CD14-positive monocyte (primary cell): ENCODE measurements at regions not wholly inside any gene's neighbourhood (a gene's known extent, or its start where the extent isn't known, plus 50 kb on each side); places are given as distances from the start of the nearest gene placed in this dataset.

Experiments used
- DNase-seq, 3 donors: peaks; one replicate each; pipeline ENCODE4 v3.0.0-alpha.2; 2011 to 2022
- H2AFZ ChIP-seq: 2 replicates; pipeline ENCODE4 v1.6.0; 2012; ENCODE audit warnings: mild to moderate bottlenecking, low read depth, low read length, inconsistent platforms; ENCODE audit not compliant: insufficient read depth, poor library complexity, severe bottlenecking
- H3K27ac ChIP-seq, 2 donors: 1 replicate in 1 of 2; 2 replicates in 1 of 2; pipeline ENCODE4 v1.5.1; 2012 to 2013; ENCODE audit warnings: low read length in 2 of 2, control low read depth in 1 of 2, inconsistent platforms in 1 of 2, low read depth in 1 of 2, mild to moderate bottlenecking in 1 of 2
- H3K27me3 ChIP-seq, 2 donors: one replicate each; pipeline versions ENCODE4 v1.6.0 to v1.6.1; 2011 to 2013; ENCODE audit warnings: low read length in 2 of 2; ENCODE audit not compliant: control insufficient read depth in 2 of 2, insufficient read depth in 2 of 2
- H3K36me3 ChIP-seq, 2 donors: replicated peaks in 1 of 2; 1 replicate in 1 of 2; 2 replicates in 1 of 2; pipeline versions ENCODE4 v1.5.1 to v1.6.1; 2012 to 2013; ENCODE audit warnings: low read length in 2 of 2, control low read depth in 1 of 2, inconsistent platforms in 1 of 2, mild to moderate bottlenecking in 1 of 2; ENCODE audit not compliant: insufficient read depth in 2 of 2, control insufficient read depth in 1 of 2
- H3K4me1 ChIP-seq, 2 donors: 1 replicate in 1 of 2; 2 replicates in 1 of 2; pipeline versions ENCODE4 v1.5.1 to v1.6.1; 2012 to 2013; ENCODE audit warnings: low read length in 2 of 2, control low read depth in 1 of 2, inconsistent platforms in 1 of 2, mild to moderate bottlenecking in 1 of 2, moderate library complexity in 1 of 2; ENCODE audit not compliant: insufficient read depth in 2 of 2, control insufficient read depth in 1 of 2
- H3K4me2 ChIP-seq: replicated peaks from 2 replicates; pipeline ENCODE3; 2012; ENCODE audit warnings: low read length, moderate library complexity, mild to moderate bottlenecking; ENCODE audit not compliant: poor library complexity, severe bottlenecking; ENCODE audit errors: extremely low read depth
- H3K4me3 ChIP-seq, 3 experiments: fragments of 200-600 bp in 1 of 3; sonication (generic) in 1 of 3; replicated peaks in 1 of 3; 1 replicate in 2 of 3; 2 replicates in 1 of 3; pipeline ENCODE4 v1.5.1; 2011 to 2013; ENCODE audit warnings: low read length in 3 of 3, mild to moderate bottlenecking in 3 of 3, control low read depth in 2 of 3, low read depth in 2 of 3, inconsistent platforms in 1 of 3, moderate library complexity in 1 of 3
- H3K79me2 ChIP-seq: 2 replicates; pipeline ENCODE4 v1.6.0; 2012; ENCODE audit warnings: mild to moderate bottlenecking, control low read depth, inconsistent platforms, low read length, moderate library complexity; ENCODE audit not compliant: insufficient read depth
- H3K9ac ChIP-seq: 2 replicates; pipeline ENCODE4 v1.6.0; 2017; ENCODE audit warnings: low read length, mild to moderate bottlenecking; ENCODE audit not compliant: insufficient read depth, poor library complexity, severe bottlenecking
- H3K9me3 ChIP-seq, 2 donors: replicated peaks in 1 of 2; 1 replicate in 1 of 2; 2 replicates in 1 of 2; pipeline versions ENCODE4 v1.5.1 to v1.6.1; 2012 to 2013; ENCODE audit warnings: low read length in 2 of 2, control low read depth in 1 of 2; ENCODE audit not compliant: control insufficient read depth in 1 of 2, insufficient read depth in 1 of 2
- H4K20me1 ChIP-seq: 2 replicates; pipeline ENCODE4 v1.6.0; 2012; ENCODE audit warnings: mild to moderate bottlenecking, low read length, control low read depth, moderate library complexity; ENCODE audit not compliant: insufficient read depth
- H3K27ac Mint-ChIP-seq, 7 donors: one replicate each; pipeline ENCODE4 v1.8.0; 2020; ENCODE audit warnings: mild to moderate bottlenecking in 7 of 7, mixed read lengths in 7 of 7, moderate library complexity in 6 of 7, inconsistent platforms in 2 of 7
- H3K27me3 Mint-ChIP-seq, 3 donors: one replicate each; pipeline ENCODE4 v1.8.0; 2021 to 2022; ENCODE audit warnings: low read depth in 3 of 3, mild to moderate bottlenecking in 3 of 3, mixed read lengths in 3 of 3, moderate library complexity in 3 of 3, inconsistent platforms in 1 of 3
- H3K36me3 Mint-ChIP-seq, 2 donors: one replicate each; pipeline ENCODE4 v1.8.0; 2020; ENCODE audit warnings: mixed read lengths in 2 of 2, inconsistent platforms in 1 of 2, mild to moderate bottlenecking in 1 of 2
- H3K4me1 Mint-ChIP-seq: one replicate; pipeline ENCODE4 v1.8.0; 2020; ENCODE audit warnings: mild to moderate bottlenecking, mixed read lengths
- H3K4me3 Mint-ChIP-seq, 2 donors: one replicate each; pipeline ENCODE4 v1.8.0; 2020; ENCODE audit warnings: mild to moderate bottlenecking in 2 of 2, mixed read lengths in 2 of 2, moderate library complexity in 1 of 2
- H3K9me3 Mint-ChIP-seq, 7 donors: one replicate each; pipeline ENCODE4 v1.8.0; 2020 to 2022; ENCODE audit warnings: mixed read lengths in 7 of 7, mild to moderate bottlenecking in 6 of 7, moderate library complexity in 6 of 7, inconsistent platforms in 2 of 7
- WGBS: methylation state at CpG from one replicate; pipeline ENCODE4 v1.1.5; 2013; ENCODE audit warnings: missing lambda C conversion rate; ENCODE audit not compliant: insufficient coverage; 5-methylcytosine and 5-hydroxymethylcytosine counted together
- intact Hi-C, 2 donors: fragments of 100-400 bp; cut with micrococcal nuclease; formaldehyde crosslinking; loops; one replicate each; pipeline versions ENCODE4 v1.15.0 to v1.15.1; 2023
- TF ChIP-seq, protein P1 (sequence below): fragments of 200-600 bp; IDR thresholded peaks from one replicate; pipeline ENCODE4 v1.8.0; 2022; ENCODE audit warnings: antibody characterized with exemption, mild to moderate bottlenecking

DNA sequence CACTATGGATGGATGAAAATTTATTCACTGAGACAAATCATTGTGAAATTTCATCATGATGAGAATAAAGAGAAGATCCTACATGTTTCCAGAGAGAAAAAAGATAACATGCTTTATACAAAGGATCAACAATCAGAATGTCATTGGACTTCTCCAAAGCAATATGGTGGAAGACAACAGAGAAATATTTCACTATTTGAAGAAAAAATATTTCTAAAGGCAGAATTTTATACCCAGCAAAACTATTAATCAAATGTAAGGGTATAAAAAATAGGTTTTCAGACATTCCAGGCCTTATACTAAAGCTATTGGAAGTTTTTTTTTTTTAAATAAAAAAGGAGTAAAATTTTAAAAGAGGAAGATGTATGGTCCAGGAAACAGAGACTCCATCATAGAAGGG lies 100.6 kb upstream of the OLIG2 start:
- Mint-ChIP-seq H3K9me3 (peaks cover 4 to 23% (median 15%) of the 10 kb centered on the region in 7 donors), H3K27ac (no peak overlapping the region), H3K4me3 (no peak overlapping the region), H3K36me3 (no peaks in the 10 kb centered on the region), H3K27me3 (peaks cover 1 to 5% (median 5%) of the 10 kb centered on the region in 3 donors), H3K4me1 (no peaks in the 10 kb centered on the region)
- intact Hi-C loops = no loop called here
- no peaks in the 10 kb centered on the region for H3K27me3 ChIP-seq
- H4K20me1 ChIP-seq = no peaks in the 10 kb centered on the region
- TF ChIP-seq, protein P1, sequence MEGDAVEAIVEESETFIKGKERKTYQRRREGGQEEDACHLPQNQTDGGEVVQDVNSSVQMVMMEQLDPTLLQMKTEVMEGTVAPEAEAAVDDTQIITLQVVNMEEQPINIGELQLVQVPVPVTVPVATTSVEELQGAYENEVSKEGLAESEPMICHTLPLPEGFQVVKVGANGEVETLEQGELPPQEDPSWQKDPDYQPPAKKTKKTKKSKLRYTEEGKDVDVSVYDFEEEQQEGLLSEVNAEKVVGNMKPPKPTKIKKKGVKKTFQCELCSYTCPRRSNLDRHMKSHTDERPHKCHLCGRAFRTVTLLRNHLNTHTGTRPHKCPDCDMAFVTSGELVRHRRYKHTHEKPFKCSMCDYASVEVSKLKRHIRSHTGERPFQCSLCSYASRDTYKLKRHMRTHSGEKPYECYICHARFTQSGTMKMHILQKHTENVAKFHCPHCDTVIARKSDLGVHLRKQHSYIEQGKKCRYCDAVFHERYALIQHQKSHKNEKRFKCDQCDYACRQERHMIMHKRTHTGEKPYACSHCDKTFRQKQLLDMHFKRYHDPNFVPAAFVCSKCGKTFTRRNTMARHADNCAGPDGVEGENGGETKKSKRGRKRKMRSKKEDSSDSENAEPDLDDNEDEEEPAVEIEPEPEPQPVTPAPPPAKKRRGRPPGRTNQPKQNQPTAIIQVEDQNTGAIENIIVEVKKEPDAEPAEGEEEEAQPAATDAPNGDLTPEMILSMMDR = no peak
- H3K27ac ChIP-seq = no peak overlapping the region
- H3K4me2 ChIP-seq = no peak overlapping the region
- DNase-seq = no peak
- no peaks in the 10 kb centered on the region for H3K36me3 ChIP-seq
- no peak overlapping the region for H3K4me3 ChIP-seq
- no peak overlapping the region for H3K9ac ChIP-seq
- H2AFZ ChIP-seq = no peak overlapping the region
- H3K79me2 ChIP-seq = no peaks in the 10 kb centered on the region
- H3K9me3 ChIP-seq = peaks cover 7 to 15% of the 10 kb centered on the region in 2 donors
- H3K4me1 ChIP-seq = no peaks in the 10 kb centered on the region

DNA sequence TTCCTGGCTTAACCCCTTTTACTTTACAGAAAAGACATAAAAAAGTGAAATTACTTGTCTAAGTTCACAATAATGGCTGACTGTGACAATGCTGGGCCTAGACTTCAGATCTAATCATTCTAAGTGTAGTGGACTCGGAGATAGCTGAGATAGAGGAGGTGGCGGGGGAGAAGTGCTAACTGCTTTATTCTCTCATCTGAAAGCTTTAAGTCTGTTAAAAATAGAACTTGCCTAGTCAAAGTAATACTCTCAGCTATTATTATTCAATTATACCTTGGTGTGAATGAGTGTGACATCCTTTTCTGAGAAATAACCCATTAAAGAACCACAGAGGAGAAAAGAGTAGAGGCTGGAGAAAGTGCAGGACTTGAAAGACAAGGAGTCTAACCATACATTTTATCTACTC lies 96.1 kb upstream of the OLIG2 start:
- peaks cover 8% of the 10 kb centered on the region for H3K4me1 Mint-ChIP-seq
- Histone ChIP-seq H2AFZ (no peak overlapping the region), H3K36me3 (no peaks in the 10 kb centered on the region), H3K9me3 (peaks cover 7 to 15% of the 10 kb centered on the region in 2 donors), H3K4me1 (peaks cover 10 to 13% of the 10 kb centered on the region in 2 donors), H3K4me3 (no peak overlapping the region), H3K27me3 (no peaks in the 10 kb centered on the region), H3K9ac (no peak overlapping the region), H3K4me2 (no peak overlapping the region), H4K20me1 (no peaks in the 10 kb centered on the region), H3K79me2 (no peaks in the 10 kb centered on the region), H3K27ac (no peak overlapping the region)
- H3K9me3 Mint-ChIP-seq = peaks cover 4 to 20% (median 14%) of the 10 kb centered on the region in 7 donors
- H3K27ac Mint-ChIP-seq = no peak overlapping the region
- H3K27me3 Mint-ChIP-seq = peaks cover 0 to 7% (median 3%) of the 10 kb centered on the region in 3 donors
- no CpG with 5 or more reads among the region's 2 CpGs for WGBS
- DNase-seq = no peak
- H3K4me3 Mint-ChIP-seq = no peak overlapping the region
- intact Hi-C loops = no loop called here
- TF ChIP-seq, protein P1 = no peak
- H3K36me3 Mint-ChIP-seq = no peaks in the 10 kb centered on the region
